A673 (cell line): ENCODE measurements at regions not wholly inside any gene's neighbourhood (a gene's known extent, or its start where the extent isn't known, plus 50 kb on each side); places are given as distances from the start of the nearest gene placed in this dataset.

ENCODE experiments used
- BruUV-seq: library from RNA; stranded (reverse); fragments of 400-500 nt; replicated peaks from 2 replicates; lab custom pipeline; 2021; lab: Mats Ljungman, UMichigan
- CTCF ChIA-PET: fragments of 300-600 bp; sonication (Branson Sonifier 250); formaldehyde crosslinking; loops from one replicate; lab custom pipeline; 2022; ENCODE audit warnings: antibody characterized with exemption; lab: Charles Lee
- POLR2A ChIA-PET: fragments of 300-600 bp; sonication (Branson Sonifier 250); formaldehyde crosslinking; loops from one replicate; lab custom pipeline; 2022; ENCODE audit warnings: antibody characterized with exemption; ENCODE audit not compliant: low non-redundant PET; lab: Charles Lee
- DNase-seq: peaks from one replicate; pipeline ENCODE4 v3.0.0-alpha.2; 2015; ENCODE audit warnings: low spot score
- H3K27ac ChIP-seq: fragments of 200-600 bp; sonication (generic); 2 replicates; pipeline ENCODE4 v1.5.1; 2016; ENCODE audit warnings: mixed run types, low read depth, mild to moderate bottlenecking, mixed read lengths, antibody characterized with exemption, low read length; ENCODE audit not compliant: poor library complexity, severe bottlenecking
- H3K27me3 ChIP-seq: fragments of 200-600 bp; sonication (generic); replicated peaks from 2 replicates; pipeline ENCODE4 v1.6.1; 2017; ENCODE audit warnings: mixed run types, low read depth, mild to moderate bottlenecking, mixed read lengths, antibody characterized with exemption, low read length; ENCODE audit not compliant: insufficient read depth, poor library complexity
- H3K36me3 ChIP-seq: fragments of 200-600 bp; sonication (generic); 2 replicates; pipeline ENCODE4 v1.6.1; 2016; ENCODE audit warnings: mixed run types, mild to moderate bottlenecking, mixed read lengths, antibody characterized with exemption, low read length; ENCODE audit not compliant: insufficient read depth, poor library complexity, severe bottlenecking
- H3K4me1 ChIP-seq: fragments of 200-600 bp; sonication (generic); 2 replicates; pipeline ENCODE4 v1.6.1; 2017; ENCODE audit warnings: mixed run types, mild to moderate bottlenecking, mixed read lengths, antibody characterized with exemption, low read length; ENCODE audit not compliant: insufficient read depth, poor library complexity, severe bottlenecking
- H3K4me3 ChIP-seq: fragments of 200-600 bp; sonication (generic); 2 replicates; pipeline ENCODE4 v1.5.1; 2016; ENCODE audit warnings: low read depth, mixed run types, mild to moderate bottlenecking, mixed read lengths, low read length; ENCODE audit not compliant: poor library complexity, severe bottlenecking
- H3K9me3 ChIP-seq: fragments of 200-600 bp; sonication (generic); 2 replicates; pipeline ENCODE4 v1.6.1; 2016; ENCODE audit warnings: mixed run types, low read depth, mild to moderate bottlenecking, mixed read lengths, antibody characterized with exemption, low read length; ENCODE audit not compliant: poor library complexity, severe bottlenecking
- CTCF ChIP-seq: fragments of 300-800, 200-600 bp; sonication (generic); conservative IDR thresholded peaks from 2 replicates; pipeline ENCODE4 v1.5.1; 2017; ENCODE audit warnings: low read depth, mild to moderate bottlenecking, antibody characterized with exemption, low read length, moderate library complexity, mixed read lengths
- EZH2 ChIP-seq: fragments of 200-600 bp; sonication (generic); IDR thresholded peaks from 2 replicates; pipeline ENCODE4 v1.6.1; 2017; ENCODE audit warnings: borderline replicate concordance, low read depth, mild to moderate bottlenecking, mixed read lengths, antibody characterized with exemption, low read length; ENCODE audit not compliant: poor library complexity, severe bottlenecking
- intact Hi-C: fragments of 100-400 bp; cut with micrococcal nuclease; formaldehyde crosslinking; loops from one replicate; pipeline ENCODE4 v1.10.0; 2022; ENCODE audit not compliant: unreplicated experiment

DNA sequence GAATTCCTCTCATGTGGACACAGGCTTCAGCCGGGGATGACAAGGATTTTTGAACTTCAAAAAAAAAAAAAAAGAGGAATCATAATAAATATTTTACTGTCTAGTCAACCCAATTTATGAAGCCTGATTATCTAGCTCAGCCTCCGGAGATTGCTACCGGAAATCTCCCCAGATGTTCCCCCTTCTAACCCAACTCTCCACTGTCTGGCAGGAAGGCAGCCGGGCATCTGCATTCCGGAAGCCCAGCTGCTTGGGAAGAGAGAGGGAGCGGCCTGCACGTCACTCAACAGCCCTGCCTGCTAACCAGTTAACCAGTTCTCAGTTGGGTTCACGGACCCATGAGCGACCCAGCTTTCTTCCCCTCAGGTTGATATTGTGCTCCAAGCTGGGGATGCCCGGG, 87.2 kb upstream of the POU3F3 start:
- no peak for DNase-seq

GRCh38 chr2:104768694-104769093, 85.2 kb upstream of the POU3F3 start:
- Histone ChIP-seq H3K4me1 (no peaks in the 10 kb centered on the region), H3K36me3 (no peaks in the 10 kb centered on the region), H3K27me3 (no peaks in the 10 kb centered on the region), H3K4me3 (no peak overlapping the region), H3K27ac (no peak overlapping the region), H3K9me3 (no peaks in the 10 kb centered on the region)
- DNase-seq, result no peak
- intact Hi-C loops, result no loop called here
- BruUV-seq, result no TSS peak
- TF ChIP-seq EZH2 (no peak), CTCF (no peak)
- CTCF ChIA-PET, result no interaction called here
- POLR2A ChIA-PET, result no interaction called here

More for the DNA sequence above, 87.2 kb upstream of the POU3F3 start:
- ChIA-PET POLR2A (no interaction called here), CTCF (no interaction called here)
- H3K27ac ChIP-seq, result no peak overlapping the region
- H3K9me3 ChIP-seq, result no peaks in the 10 kb centered on the region
- BruUV-seq, result no TSS peak
- intact Hi-C loops, result no loop called here
- H3K36me3 ChIP-seq, result no peaks in the 10 kb centered on the region
- TF ChIP-seq EZH2, result no peak
- no peak for TF ChIP-seq CTCF
- H3K4me1 ChIP-seq, result no peaks in the 10 kb centered on the region
- H3K27me3 ChIP-seq, result no peaks in the 10 kb centered on the region
- H3K4me3 ChIP-seq, result no peak overlapping the region

- Histone ChIP-seq H3K9me3 (no peaks in the 10 kb centered on the region), H3K27me3 (no peaks in the 10 kb centered on the region), H3K4me3 (no peak overlapping the region), H3K36me3 (no peaks in the 10 kb centered on the region), H3K4me1 (no peaks in the 10 kb centered on the region), H3K27ac (no peak overlapping the region)
- no TSS peak for BruUV-seq
- intact Hi-C loops, result no loop called here
- ChIA-PET CTCF (no interaction called here), POLR2A (no interaction called here)
- DNase-seq, result no peak
- no peak for TF ChIP-seq EZH2
- TF ChIP-seq CTCF, result no peak
These were observed 84.8 kb upstream of the POU3F3 start for GRCh38 chr2:104769096-104769495.
